Body of pancreas (tissue), 4 donors: ENCODE measurements at regions not wholly inside any gene's neighbourhood (a gene's known extent, or its start where the extent isn't known, plus 50 kb on each side); places are given as distances from the start of the nearest gene placed in this dataset.
"Not testable (repeated sequence)": the region's sequence is repeated elsewhere in the genome, so short reads cannot be mapped to it uniquely, and the experiment has no call there.

ENCODE experiments used
- ATAC-seq: fragments of 150-250 bp; one replicate; pipeline ENCODE4 v1.9.1; 2016
- DNase-seq, 4 donors: peaks; one replicate each; pipeline ENCODE4 v3.0.0-alpha.2; 2019
- H3K27ac ChIP-seq, 4 donors: fragments of 200-600 bp; sonication (generic); 1 replicate in 3 of 4; 2 replicates in 1 of 4; pipeline versions ENCODE4 v1.5.1 to v1.6.1; 2016 to 2019; ENCODE audit warnings: mild to moderate bottlenecking in 1 of 4, mixed read lengths in 1 of 4, moderate library complexity in 1 of 4
- H3K27me3 ChIP-seq, 2 donors: fragments of 200-600 bp; sonication (generic); one replicate each; pipeline ENCODE4 v1.6.0; 2016; ENCODE audit warnings: mild to moderate bottlenecking in 1 of 2
- H3K36me3 ChIP-seq, 2 donors: fragments of 200-600 bp; sonication (generic); replicated peaks in 1 of 2; 2 replicates each; pipeline ENCODE4 v1.5.1; 2016; ENCODE audit warnings: low read depth in 2 of 2; ENCODE audit not compliant: insufficient read depth in 1 of 2
- H3K4me1 ChIP-seq: fragments of 200-600 bp; sonication (generic); one replicate; pipeline ENCODE4 v1.6.0; 2016
- H3K4me3 ChIP-seq, 2 donors: fragments of 200-600 bp; sonication (generic); 1 replicate in 1 of 2; 2 replicates in 1 of 2; pipeline ENCODE4 v1.5.1; 2016 to 2019
- H3K9me3 ChIP-seq, 3 donors: fragments of 200-600 bp; sonication (generic); 1 replicate in 2 of 3; 2 replicates in 1 of 3; pipeline ENCODE4 v1.5.1; 2016
- POLR2A ChIP-seq, 3 donors: fragments of 450-650 bp; IDR thresholded peaks; one replicate each; pipeline ENCODE4 v1.6.1; 2016; ENCODE audit warnings: antibody characterized with exemption in 3 of 3, mild to moderate bottlenecking in 2 of 3
- WGBS, 2 donors: methylation state at CpG; one replicate each; pipeline ENCODE4 v1.1.5; 2017; 5-methylcytosine and 5-hydroxymethylcytosine counted together
- intact Hi-C: fragments of 100-400 bp; cut with DNase I; formaldehyde crosslinking; loops from one replicate; pipeline ENCODE4 v1.15.1; 2023
- TF ChIP-seq, protein P1 (sequence below), 7 experiments: fragments of 450-650 bp in 4 of 7; fragments of 200-600 bp in 3 of 7; sonication (generic) in 3 of 7; IDR thresholded peaks; one replicate each; pipeline ENCODE4 v1.5.1; 2016 to 2019; ENCODE audit warnings: antibody characterized with exemption in 7 of 7

DNA sequence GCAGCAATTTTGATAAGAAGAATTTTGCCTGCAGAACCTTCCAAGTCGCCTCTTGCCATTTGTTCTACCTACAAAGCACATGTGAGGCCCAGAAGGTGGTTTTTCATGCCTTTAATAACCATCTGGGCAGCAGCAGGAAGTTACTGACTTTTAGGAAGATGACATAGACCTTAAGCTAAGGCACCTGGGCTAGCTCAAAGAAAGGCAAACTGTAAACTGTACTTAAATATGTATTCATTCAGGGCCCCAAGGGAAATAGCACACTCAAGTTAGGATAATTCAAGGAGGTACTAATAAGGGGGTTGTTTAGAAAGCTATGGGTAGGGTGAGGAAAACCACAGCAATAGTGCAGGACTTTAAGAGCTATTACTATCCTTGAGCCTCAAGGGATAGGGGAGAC, 57.3 kb upstream of the HSPB3 start:
- no peak for TF ChIP-seq POLR2A (IDR thresholded peaks at IDR 0.05)
- TF ChIP-seq, protein P1, sequence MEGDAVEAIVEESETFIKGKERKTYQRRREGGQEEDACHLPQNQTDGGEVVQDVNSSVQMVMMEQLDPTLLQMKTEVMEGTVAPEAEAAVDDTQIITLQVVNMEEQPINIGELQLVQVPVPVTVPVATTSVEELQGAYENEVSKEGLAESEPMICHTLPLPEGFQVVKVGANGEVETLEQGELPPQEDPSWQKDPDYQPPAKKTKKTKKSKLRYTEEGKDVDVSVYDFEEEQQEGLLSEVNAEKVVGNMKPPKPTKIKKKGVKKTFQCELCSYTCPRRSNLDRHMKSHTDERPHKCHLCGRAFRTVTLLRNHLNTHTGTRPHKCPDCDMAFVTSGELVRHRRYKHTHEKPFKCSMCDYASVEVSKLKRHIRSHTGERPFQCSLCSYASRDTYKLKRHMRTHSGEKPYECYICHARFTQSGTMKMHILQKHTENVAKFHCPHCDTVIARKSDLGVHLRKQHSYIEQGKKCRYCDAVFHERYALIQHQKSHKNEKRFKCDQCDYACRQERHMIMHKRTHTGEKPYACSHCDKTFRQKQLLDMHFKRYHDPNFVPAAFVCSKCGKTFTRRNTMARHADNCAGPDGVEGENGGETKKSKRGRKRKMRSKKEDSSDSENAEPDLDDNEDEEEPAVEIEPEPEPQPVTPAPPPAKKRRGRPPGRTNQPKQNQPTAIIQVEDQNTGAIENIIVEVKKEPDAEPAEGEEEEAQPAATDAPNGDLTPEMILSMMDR (IDR thresholded peaks at IDR 0.05) = no peak
- no peaks in the 10 kb centered on the region for H3K36me3 ChIP-seq
- ATAC-seq = no peak
- H3K4me1 ChIP-seq = no peaks in the 10 kb centered on the region
- no peaks in the 10 kb centered on the region for H3K27me3 ChIP-seq
- intact Hi-C loops = no loop called here
- DNase-seq = no peak
- H3K27ac ChIP-seq = no peak overlapping the region
- WGBS, 2 donors = 88 to 96% methylated on average over 1 of the region's 1 CpG
- no peak overlapping the region for H3K4me3 ChIP-seq
- H3K9me3 ChIP-seq = no peaks in the 10 kb centered on the region

DNA sequence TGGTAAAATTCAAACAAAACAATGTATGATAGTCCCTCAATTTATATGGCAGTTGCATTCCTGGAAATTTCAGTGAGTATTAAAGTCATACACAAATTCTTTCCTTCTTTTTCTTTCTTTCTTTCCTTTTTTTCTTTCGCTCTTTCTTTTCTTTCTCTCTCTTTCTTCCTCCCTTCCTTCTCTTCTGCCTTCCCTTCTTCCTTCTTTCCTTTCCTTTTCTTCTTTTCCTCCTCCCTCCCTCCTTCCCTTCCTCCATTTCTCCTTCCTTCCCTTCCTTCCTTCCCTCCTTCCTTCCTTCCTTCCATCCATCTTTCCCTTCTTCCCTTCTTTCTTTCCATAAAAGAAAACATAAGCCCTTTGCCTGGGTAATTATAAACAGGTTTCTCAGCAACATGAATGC, 58.1 kb upstream of the HSPB3 start:
- DNase-seq (no peak), ATAC-seq (no peak)
- H3K27me3 ChIP-seq = no peaks in the 10 kb centered on the region
- H3K9me3 ChIP-seq = no peaks in the 10 kb centered on the region
- no peak overlapping the region for H3K27ac ChIP-seq
- H3K4me1 ChIP-seq = no peaks in the 10 kb centered on the region
- WGBS, 2 donors = 75 to 95% methylated on average over 1 of the region's 1 CpG
- no peak for TF ChIP-seq POLR2A (IDR thresholded peaks at IDR 0.05)
- TF ChIP-seq, protein P1 (IDR thresholded peaks at IDR 0.05) = no peak
- no peak overlapping the region for H3K4me3 ChIP-seq
- H3K36me3 ChIP-seq = no peaks in the 10 kb centered on the region
- intact Hi-C loops = no loop called here

DNA sequence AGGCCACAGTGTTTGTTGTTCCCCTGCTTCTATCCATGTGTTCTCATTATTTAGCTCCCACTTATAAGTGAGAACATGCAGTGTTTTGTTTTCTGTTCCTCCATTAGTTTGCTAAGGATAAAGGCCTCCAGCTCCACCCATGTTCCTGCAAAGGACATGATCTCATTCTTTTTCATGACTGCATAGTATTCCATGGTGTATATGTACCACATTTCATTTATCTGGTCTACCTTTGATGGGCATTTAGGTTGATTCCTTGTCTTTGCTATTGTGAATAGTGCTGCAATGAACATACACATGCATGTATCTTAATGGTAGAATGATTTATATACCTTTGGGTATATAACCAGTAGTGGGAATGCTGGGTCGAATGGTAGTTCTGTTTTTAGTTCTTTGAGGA, 62.5 kb upstream of the HSPB3 start:
- H3K4me1 ChIP-seq, H3K27me3 ChIP-seq, ATAC-seq, DNase-seq, intact Hi-C loops, H3K4me3 ChIP-seq, H3K36me3 ChIP-seq, H3K9me3 ChIP-seq, H3K27ac ChIP-seq: not testable (repeated sequence)
- 70 to 71% methylated on average over 1 of the region's 1 CpG for WGBS, 2 donors

DNA sequence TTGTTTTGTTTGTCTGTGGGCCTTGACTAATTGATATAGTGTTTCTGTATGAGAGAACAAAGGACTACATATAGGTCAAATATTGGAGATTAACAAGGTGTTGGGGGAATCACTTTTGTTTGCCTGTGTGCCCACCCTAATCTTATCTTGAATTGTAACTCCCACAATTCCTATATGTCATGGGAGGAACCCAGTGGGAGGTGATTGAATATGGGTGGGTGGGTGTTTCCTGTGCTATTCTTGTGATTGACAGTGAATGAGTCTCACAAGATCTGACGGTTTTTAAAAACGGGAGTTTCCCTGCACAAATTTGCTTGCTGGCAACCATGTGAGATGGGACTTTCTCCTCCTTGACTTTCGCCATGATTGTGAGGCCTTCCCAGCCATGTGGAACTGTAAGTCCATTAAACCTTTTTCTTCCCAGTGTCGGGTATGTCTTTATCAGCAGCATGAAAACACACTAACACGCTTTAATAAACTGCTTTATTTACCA, 64.9 kb upstream of the HSPB3 start:
- Histone ChIP-seq H3K36me3 (no peaks in the 10 kb centered on the region), H3K27me3 (no peaks in the 10 kb centered on the region), H3K9me3 (no peaks in the 10 kb centered on the region), H3K4me1 (no peaks in the 10 kb centered on the region), H3K4me3 (no peak overlapping the region), H3K27ac (peak overlapping the region in 2 of 4 donors; percentile 39 to 64)
- no peak for DNase-seq
- TF ChIP-seq POLR2A (IDR thresholded peaks at IDR 0.05) = no peak
- TF ChIP-seq, protein P1 (IDR thresholded peaks at IDR 0.05) = no peak
- intact Hi-C loops = no loop called here
- ATAC-seq = no peak
- 73 to 86% methylated on average over 5 of the region's 5 CpGs for WGBS, 2 donors

DNA sequence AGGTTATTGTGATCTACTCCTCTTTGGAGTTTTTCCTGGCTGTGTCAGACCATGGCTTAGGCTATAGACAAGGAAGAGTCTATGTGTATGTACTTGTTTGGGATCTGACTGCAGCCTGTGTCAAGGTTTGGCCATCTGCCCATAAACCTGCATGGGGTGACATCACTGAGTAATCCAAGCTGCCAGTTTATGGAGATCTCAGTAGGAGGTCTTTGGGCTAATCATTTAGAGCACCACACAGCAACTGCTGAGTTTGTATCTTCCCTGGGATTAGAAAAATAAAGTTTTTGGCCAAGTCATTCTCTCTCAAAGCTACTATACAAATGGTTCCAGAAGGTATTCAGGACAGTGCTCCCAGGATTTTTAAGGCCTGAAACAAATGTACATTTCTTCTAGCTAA, 65.5 kb upstream of the HSPB3 start:
- peak; percentile 89 for ATAC-seq
- Histone ChIP-seq H3K27ac (peak overlapping the region in 2 of 4 donors; percentile 39 to 64), H3K27me3 (no peaks in the 10 kb centered on the region), H3K36me3 (no peaks in the 10 kb centered on the region), H3K4me3 (no peak overlapping the region), H3K9me3 (no peaks in the 10 kb centered on the region), H3K4me1 (no peaks in the 10 kb centered on the region)
- TF ChIP-seq, protein P1 (IDR thresholded peaks at IDR 0.05) = no peak
- no peak for TF ChIP-seq POLR2A (IDR thresholded peaks at IDR 0.05)
- DNase-seq = peak; percentile 50 to 71 (median 60)
- intact Hi-C loops = no loop called here

DNA sequence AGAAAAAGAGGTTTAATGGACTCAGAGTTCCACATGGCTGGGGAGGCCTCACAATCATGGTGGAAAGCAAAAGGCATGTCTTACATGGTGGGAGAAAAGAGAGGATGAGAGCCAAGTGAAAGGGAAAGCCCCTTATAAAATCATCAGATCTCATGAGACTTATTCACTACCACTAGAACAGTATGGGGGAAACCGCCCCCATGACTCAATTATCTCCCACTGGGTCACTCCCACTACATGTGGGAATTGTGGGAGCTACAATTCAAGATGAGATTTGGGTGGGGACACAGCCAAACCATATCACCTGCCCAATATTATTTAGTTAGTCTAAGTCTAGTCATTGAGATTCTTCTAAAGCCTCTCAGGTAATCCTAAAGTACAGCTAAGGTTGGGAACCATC, 66.1 kb upstream of the HSPB3 start:
- 86 to 92% methylated on average over 1 of the region's 1 CpG for WGBS, 2 donors
- H3K4me1 ChIP-seq, H3K9me3 ChIP-seq, DNase-seq, H3K27me3 ChIP-seq, intact Hi-C loops, H3K4me3 ChIP-seq, ATAC-seq, H3K36me3 ChIP-seq: not testable (repeated sequence)
- peak overlapping the region in 1 of 4 donors; percentile 39 for H3K27ac ChIP-seq
